CD14-positive monocyte (primary cell): ENCODE measurements at regions not wholly inside any gene's neighbourhood (a gene's known extent, or its start where the extent isn't known, plus 50 kb on each side); places are given as distances from the start of the nearest gene placed in this dataset.

Source experiments
- DNase-seq, 3 donors: peaks; one replicate each; pipeline ENCODE4 v3.0.0-alpha.2; 2011 to 2022
- H2AFZ ChIP-seq: 2 replicates; pipeline ENCODE4 v1.6.0; 2012; ENCODE audit warnings: mild to moderate bottlenecking, low read depth, low read length, inconsistent platforms; ENCODE audit not compliant: insufficient read depth, poor library complexity, severe bottlenecking
- H3K27ac ChIP-seq, 2 donors: 1 replicate in 1 of 2; 2 replicates in 1 of 2; pipeline ENCODE4 v1.5.1; 2012 to 2013; ENCODE audit warnings: low read length in 2 of 2, control low read depth in 1 of 2, inconsistent platforms in 1 of 2, low read depth in 1 of 2, mild to moderate bottlenecking in 1 of 2
- H3K27me3 ChIP-seq, 2 donors: one replicate each; pipeline versions ENCODE4 v1.6.0 to v1.6.1; 2011 to 2013; ENCODE audit warnings: low read length in 2 of 2; ENCODE audit not compliant: control insufficient read depth in 2 of 2, insufficient read depth in 2 of 2
- H3K36me3 ChIP-seq, 2 donors: replicated peaks in 1 of 2; 1 replicate in 1 of 2; 2 replicates in 1 of 2; pipeline versions ENCODE4 v1.5.1 to v1.6.1; 2012 to 2013; ENCODE audit warnings: low read length in 2 of 2, control low read depth in 1 of 2, inconsistent platforms in 1 of 2, mild to moderate bottlenecking in 1 of 2; ENCODE audit not compliant: insufficient read depth in 2 of 2, control insufficient read depth in 1 of 2
- H3K4me1 ChIP-seq, 2 donors: 1 replicate in 1 of 2; 2 replicates in 1 of 2; pipeline versions ENCODE4 v1.5.1 to v1.6.1; 2012 to 2013; ENCODE audit warnings: low read length in 2 of 2, control low read depth in 1 of 2, inconsistent platforms in 1 of 2, mild to moderate bottlenecking in 1 of 2, moderate library complexity in 1 of 2; ENCODE audit not compliant: insufficient read depth in 2 of 2, control insufficient read depth in 1 of 2
- H3K4me2 ChIP-seq: replicated peaks from 2 replicates; pipeline ENCODE3; 2012; ENCODE audit warnings: low read length, moderate library complexity, mild to moderate bottlenecking; ENCODE audit not compliant: poor library complexity, severe bottlenecking; ENCODE audit errors: extremely low read depth
- H3K4me3 ChIP-seq, 3 experiments: fragments of 200-600 bp in 1 of 3; sonication (generic) in 1 of 3; replicated peaks in 1 of 3; 1 replicate in 2 of 3; 2 replicates in 1 of 3; pipeline ENCODE4 v1.5.1; 2011 to 2013; ENCODE audit warnings: low read length in 3 of 3, mild to moderate bottlenecking in 3 of 3, control low read depth in 2 of 3, low read depth in 2 of 3, inconsistent platforms in 1 of 3, moderate library complexity in 1 of 3
- H3K79me2 ChIP-seq: 2 replicates; pipeline ENCODE4 v1.6.0; 2012; ENCODE audit warnings: mild to moderate bottlenecking, control low read depth, inconsistent platforms, low read length, moderate library complexity; ENCODE audit not compliant: insufficient read depth
- H3K9ac ChIP-seq: 2 replicates; pipeline ENCODE4 v1.6.0; 2017; ENCODE audit warnings: low read length, mild to moderate bottlenecking; ENCODE audit not compliant: insufficient read depth, poor library complexity, severe bottlenecking
- H3K9me3 ChIP-seq, 2 donors: replicated peaks in 1 of 2; 1 replicate in 1 of 2; 2 replicates in 1 of 2; pipeline versions ENCODE4 v1.5.1 to v1.6.1; 2012 to 2013; ENCODE audit warnings: low read length in 2 of 2, control low read depth in 1 of 2; ENCODE audit not compliant: control insufficient read depth in 1 of 2, insufficient read depth in 1 of 2
- H4K20me1 ChIP-seq: 2 replicates; pipeline ENCODE4 v1.6.0; 2012; ENCODE audit warnings: mild to moderate bottlenecking, low read length, control low read depth, moderate library complexity; ENCODE audit not compliant: insufficient read depth
- H3K27ac Mint-ChIP-seq, 7 donors: one replicate each; pipeline ENCODE4 v1.8.0; 2020; ENCODE audit warnings: mild to moderate bottlenecking in 7 of 7, mixed read lengths in 7 of 7, moderate library complexity in 6 of 7, inconsistent platforms in 2 of 7
- H3K27me3 Mint-ChIP-seq, 3 donors: one replicate each; pipeline ENCODE4 v1.8.0; 2021 to 2022; ENCODE audit warnings: low read depth in 3 of 3, mild to moderate bottlenecking in 3 of 3, mixed read lengths in 3 of 3, moderate library complexity in 3 of 3, inconsistent platforms in 1 of 3
- H3K36me3 Mint-ChIP-seq, 2 donors: one replicate each; pipeline ENCODE4 v1.8.0; 2020; ENCODE audit warnings: mixed read lengths in 2 of 2, inconsistent platforms in 1 of 2, mild to moderate bottlenecking in 1 of 2
- H3K4me1 Mint-ChIP-seq: one replicate; pipeline ENCODE4 v1.8.0; 2020; ENCODE audit warnings: mild to moderate bottlenecking, mixed read lengths
- H3K4me3 Mint-ChIP-seq, 2 donors: one replicate each; pipeline ENCODE4 v1.8.0; 2020; ENCODE audit warnings: mild to moderate bottlenecking in 2 of 2, mixed read lengths in 2 of 2, moderate library complexity in 1 of 2
- H3K9me3 Mint-ChIP-seq, 7 donors: one replicate each; pipeline ENCODE4 v1.8.0; 2020 to 2022; ENCODE audit warnings: mixed read lengths in 7 of 7, mild to moderate bottlenecking in 6 of 7, moderate library complexity in 6 of 7, inconsistent platforms in 2 of 7
- CTCF ChIP-seq: fragments of 200-600 bp; IDR thresholded peaks from one replicate; pipeline ENCODE4 v1.8.0; 2022; ENCODE audit warnings: antibody characterized with exemption, mild to moderate bottlenecking
- WGBS: methylation state at CpG from one replicate; pipeline ENCODE4 v1.1.5; 2013; ENCODE audit warnings: missing lambda C conversion rate; ENCODE audit not compliant: insufficient coverage; 5-methylcytosine and 5-hydroxymethylcytosine counted together
- intact Hi-C, 2 donors: fragments of 100-400 bp; cut with micrococcal nuclease; formaldehyde crosslinking; loops; one replicate each; pipeline versions ENCODE4 v1.15.0 to v1.15.1; 2023

- no peak overlapping the region for H3K4me3 ChIP-seq
- no peak for DNase-seq
- H3K9me3 ChIP-seq, result no peaks in the 10 kb centered on the region
- no peaks in the 10 kb centered on the region for H3K4me1 ChIP-seq
- Mint-ChIP-seq H3K4me1 (no peaks in the 10 kb centered on the region), H3K4me3 (no peak overlapping the region), H3K27ac (no peak overlapping the region), H3K27me3 (peaks cover 0 to 2% (median 1%) of the 10 kb centered on the region in 3 donors), H3K9me3 (peaks cover 0 to 5% (median 0%) of the 10 kb centered on the region in 7 donors), H3K36me3 (no peaks in the 10 kb centered on the region)
- TF ChIP-seq CTCF, result no peak
- WGBS, result 100% methylated on average over 1 of the region's 2 CpGs
- H3K27ac ChIP-seq, result no peak overlapping the region
- no peaks in the 10 kb centered on the region for H4K20me1 ChIP-seq
- H3K4me2 ChIP-seq, result no peak overlapping the region
- no peak overlapping the region for H3K9ac ChIP-seq
- no peaks in the 10 kb centered on the region for H3K79me2 ChIP-seq
- no peak overlapping the region for H2AFZ ChIP-seq
- H3K27me3 ChIP-seq, result no peaks in the 10 kb centered on the region
- intact Hi-C loops, result no loop called here
- H3K36me3 ChIP-seq, result no peaks in the 10 kb centered on the region
Observed at GRCh38 chr7:81159402-81159801, 240.6 kb upstream of the SEMA3C start.

- Mint-ChIP-seq H3K9me3 (peaks cover 0 to 3% (median 0%) of the 10 kb centered on the region in 7 donors), H3K4me3 (no peak overlapping the region), H3K4me1 (no peaks in the 10 kb centered on the region), H3K36me3 (no peaks in the 10 kb centered on the region), H3K27me3 (peaks cover 0 to 2% (median 1%) of the 10 kb centered on the region in 3 donors), H3K27ac (no peak overlapping the region)
- no peaks in the 10 kb centered on the region for H3K4me1 ChIP-seq
- H3K9me3 ChIP-seq, result no peaks in the 10 kb centered on the region
- no peak overlapping the region for H3K4me2 ChIP-seq
- DNase-seq, result no peak
- no peak overlapping the region for H3K27ac ChIP-seq
- no peak overlapping the region for H2AFZ ChIP-seq
- no peaks in the 10 kb centered on the region for H3K27me3 ChIP-seq
- WGBS, result no CpG with 5 or more reads among the region's 3 CpGs
- TF ChIP-seq CTCF, result no peak
- no peak overlapping the region for H3K9ac ChIP-seq
- intact Hi-C loops, result no loop called here
- no peaks in the 10 kb centered on the region for H3K36me3 ChIP-seq
- H4K20me1 ChIP-seq, result no peaks in the 10 kb centered on the region
- no peaks in the 10 kb centered on the region for H3K79me2 ChIP-seq
- no peak overlapping the region for H3K4me3 ChIP-seq
Observed at GRCh38 chr7:81158189-81158588, 239.3 kb upstream of the SEMA3C start.
